ENCODE measurements at regions not wholly inside any gene's neighbourhood (a gene's known extent, or its start where the extent isn't known, plus 50 kb on each side); places are given as distances from the start of the nearest gene placed in this dataset.

- no peak for TF ChIP-seq E2F8 (IDR thresholded peaks at IDR 0.05; ENCODE audit: low read depth, partially characterized antibody)
- no peak for TF ChIP-seq TAF1 (IDR thresholded peaks at IDR 0.05; ENCODE audit: borderline replicate concordance, low read depth, low read length)
- no peak for TF ChIP-seq RB1 (IDR thresholded peaks at IDR 0.05; ENCODE audit: borderline replicate concordance)
- TF ChIP-seq REST (IDR thresholded peaks at IDR 0.05; ENCODE audit: low read depth, low read length), result no peak
- TF ChIP-seq POLR2A (IDR thresholded peaks at IDR 0.05; ENCODE audit: low read depth, low read length), result no peak
- TF ChIP-seq ZBTB33 (IDR thresholded peaks at IDR 0.05), result no peak
Measured at GRCh38 chr9:28134446-28134976, 561.2 kb upstream of the C9orf72 start.
